ENCODE measurements at regions not wholly inside any gene's neighbourhood (a gene's known extent, or its start where the extent isn't known, plus 50 kb on each side); places are given as distances from the start of the nearest gene placed in this dataset.

DNA sequence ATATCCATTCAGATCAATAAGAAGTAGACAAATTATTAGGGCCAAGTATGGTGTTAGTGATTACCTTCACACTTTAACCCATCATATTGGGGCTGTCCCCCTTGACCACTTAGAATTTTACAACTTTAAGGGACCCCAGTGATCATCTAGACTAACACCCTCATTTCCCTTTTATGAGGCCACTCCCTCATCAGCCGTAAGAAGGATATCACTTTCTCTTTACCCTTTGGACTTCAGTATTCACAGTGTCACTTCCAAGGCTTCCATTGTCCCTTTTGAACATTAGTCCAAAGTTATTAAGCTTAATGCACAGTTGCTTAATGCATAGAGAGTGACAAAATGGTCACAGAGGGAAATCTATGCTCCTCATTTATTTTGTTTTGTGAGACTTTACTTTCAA, 172.4 kb upstream of the MPPED2 start:
- Histone ChIP-seq H3K27me3 (ENCODE audit: control insufficient read depth in 4 of 4, insufficient read depth in 4 of 4, low read length in 3 of 4) (no peaks in the 10 kb centered on the region), H3K9ac (ENCODE audit: low read depth in 1 of 2, low read length in 2 of 2) (no peak overlapping the region), H3K4me3 (ENCODE audit: low read depth in 1 of 3, low read length in 3 of 3) (no peak overlapping the region), H3K27ac (ENCODE audit: low read depth in 1 of 2, low read length in 2 of 2) (no peak overlapping the region), H3K4me1 (ENCODE audit: control insufficient read depth in 4 of 4, insufficient read depth in 4 of 4, low read length in 3 of 4) (no peaks in the 10 kb centered on the region), H3K9me3 (ENCODE audit: control insufficient read depth in 4 of 4, low read length in 3 of 4) (peaks cover 0 to 8% (median 3%) of the 10 kb centered on the region in 4 donors), H3K36me3 (ENCODE audit: control insufficient read depth in 4 of 4, insufficient read depth in 3 of 4, low read depth in 1 of 4, low read length in 3 of 4) (no peaks in the 10 kb centered on the region)
- DNase-seq (ENCODE audit: low spot score), result no peak
- TF ChIP-seq, protein P1, sequence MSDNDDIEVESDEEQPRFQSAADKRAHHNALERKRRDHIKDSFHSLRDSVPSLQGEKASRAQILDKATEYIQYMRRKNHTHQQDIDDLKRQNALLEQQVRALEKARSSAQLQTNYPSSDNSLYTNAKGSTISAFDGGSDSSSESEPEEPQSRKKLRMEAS (IDR thresholded peaks at IDR 0.05), result no peak
- TF ChIP-seq FOXA2 (IDR thresholded peaks at IDR 0.05) (no peak), TAF1 (conservative IDR thresholded peaks at IDR 0.05) (no peak), JUND (IDR thresholded peaks at IDR 0.05) (no peak), HNF4A (conservative IDR thresholded peaks at IDR 0.05) (no peak), RXRA (IDR thresholded peaks at IDR 0.05) (no peak), YY1 (IDR thresholded peaks at IDR 0.05) (no peak), GABPA (IDR thresholded peaks at IDR 0.05 in 1 of 2, conservative IDR thresholded peaks at IDR 0.05 in 1 of 2) (no peak), EGR1 (IDR thresholded peaks at IDR 0.05; ENCODE audit: low read depth in 2 of 2) (no peak), SP1 (IDR thresholded peaks at IDR 0.05) (no peak), HNF4G (IDR thresholded peaks at IDR 0.05) (no peak), RAD21 (IDR thresholded peaks at IDR 0.05) (no peak), NR2F2 (IDR thresholded peaks at IDR 0.05) (no peak), FOXA1 (IDR thresholded peaks at IDR 0.05) (no peak)
- TF ChIP-seq, protein P2, sequence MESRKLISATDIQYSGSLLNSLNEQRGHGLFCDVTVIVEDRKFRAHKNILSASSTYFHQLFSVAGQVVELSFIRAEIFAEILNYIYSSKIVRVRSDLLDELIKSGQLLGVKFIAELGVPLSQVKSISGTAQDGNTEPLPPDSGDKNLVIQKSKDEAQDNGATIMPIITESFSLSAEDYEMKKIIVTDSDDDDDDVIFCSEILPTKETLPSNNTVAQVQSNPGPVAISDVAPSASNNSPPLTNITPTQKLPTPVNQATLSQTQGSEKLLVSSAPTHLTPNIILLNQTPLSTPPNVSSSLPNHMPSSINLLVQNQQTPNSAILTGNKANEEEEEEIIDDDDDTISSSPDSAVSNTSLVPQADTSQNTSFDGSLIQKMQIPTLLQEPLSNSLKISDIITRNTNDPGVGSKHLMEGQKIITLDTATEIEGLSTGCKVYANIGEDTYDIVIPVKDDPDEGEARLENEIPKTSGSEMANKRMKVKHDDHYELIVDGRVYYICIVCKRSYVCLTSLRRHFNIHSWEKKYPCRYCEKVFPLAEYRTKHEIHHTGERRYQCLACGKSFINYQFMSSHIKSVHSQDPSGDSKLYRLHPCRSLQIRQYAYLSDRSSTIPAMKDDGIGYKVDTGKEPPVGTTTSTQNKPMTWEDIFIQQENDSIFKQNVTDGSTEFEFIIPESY (IDR thresholded peaks at IDR 0.05), result no peak
- TF ChIP-seq, protein P3, sequence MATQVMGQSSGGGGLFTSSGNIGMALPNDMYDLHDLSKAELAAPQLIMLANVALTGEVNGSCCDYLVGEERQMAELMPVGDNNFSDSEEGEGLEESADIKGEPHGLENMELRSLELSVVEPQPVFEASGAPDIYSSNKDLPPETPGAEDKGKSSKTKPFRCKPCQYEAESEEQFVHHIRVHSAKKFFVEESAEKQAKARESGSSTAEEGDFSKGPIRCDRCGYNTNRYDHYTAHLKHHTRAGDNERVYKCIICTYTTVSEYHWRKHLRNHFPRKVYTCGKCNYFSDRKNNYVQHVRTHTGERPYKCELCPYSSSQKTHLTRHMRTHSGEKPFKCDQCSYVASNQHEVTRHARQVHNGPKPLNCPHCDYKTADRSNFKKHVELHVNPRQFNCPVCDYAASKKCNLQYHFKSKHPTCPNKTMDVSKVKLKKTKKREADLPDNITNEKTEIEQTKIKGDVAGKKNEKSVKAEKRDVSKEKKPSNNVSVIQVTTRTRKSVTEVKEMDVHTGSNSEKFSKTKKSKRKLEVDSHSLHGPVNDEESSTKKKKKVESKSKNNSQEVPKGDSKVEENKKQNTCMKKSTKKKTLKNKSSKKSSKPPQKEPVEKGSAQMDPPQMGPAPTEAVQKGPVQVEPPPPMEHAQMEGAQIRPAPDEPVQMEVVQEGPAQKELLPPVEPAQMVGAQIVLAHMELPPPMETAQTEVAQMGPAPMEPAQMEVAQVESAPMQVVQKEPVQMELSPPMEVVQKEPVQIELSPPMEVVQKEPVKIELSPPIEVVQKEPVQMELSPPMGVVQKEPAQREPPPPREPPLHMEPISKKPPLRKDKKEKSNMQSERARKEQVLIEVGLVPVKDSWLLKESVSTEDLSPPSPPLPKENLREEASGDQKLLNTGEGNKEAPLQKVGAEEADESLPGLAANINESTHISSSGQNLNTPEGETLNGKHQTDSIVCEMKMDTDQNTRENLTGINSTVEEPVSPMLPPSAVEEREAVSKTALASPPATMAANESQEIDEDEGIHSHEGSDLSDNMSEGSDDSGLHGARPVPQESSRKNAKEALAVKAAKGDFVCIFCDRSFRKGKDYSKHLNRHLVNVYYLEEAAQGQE (IDR thresholded peaks at IDR 0.05), result no peak
- TF ChIP-seq, protein P4, sequence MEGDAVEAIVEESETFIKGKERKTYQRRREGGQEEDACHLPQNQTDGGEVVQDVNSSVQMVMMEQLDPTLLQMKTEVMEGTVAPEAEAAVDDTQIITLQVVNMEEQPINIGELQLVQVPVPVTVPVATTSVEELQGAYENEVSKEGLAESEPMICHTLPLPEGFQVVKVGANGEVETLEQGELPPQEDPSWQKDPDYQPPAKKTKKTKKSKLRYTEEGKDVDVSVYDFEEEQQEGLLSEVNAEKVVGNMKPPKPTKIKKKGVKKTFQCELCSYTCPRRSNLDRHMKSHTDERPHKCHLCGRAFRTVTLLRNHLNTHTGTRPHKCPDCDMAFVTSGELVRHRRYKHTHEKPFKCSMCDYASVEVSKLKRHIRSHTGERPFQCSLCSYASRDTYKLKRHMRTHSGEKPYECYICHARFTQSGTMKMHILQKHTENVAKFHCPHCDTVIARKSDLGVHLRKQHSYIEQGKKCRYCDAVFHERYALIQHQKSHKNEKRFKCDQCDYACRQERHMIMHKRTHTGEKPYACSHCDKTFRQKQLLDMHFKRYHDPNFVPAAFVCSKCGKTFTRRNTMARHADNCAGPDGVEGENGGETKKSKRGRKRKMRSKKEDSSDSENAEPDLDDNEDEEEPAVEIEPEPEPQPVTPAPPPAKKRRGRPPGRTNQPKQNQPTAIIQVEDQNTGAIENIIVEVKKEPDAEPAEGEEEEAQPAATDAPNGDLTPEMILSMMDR (IDR thresholded peaks at IDR 0.05; ENCODE audit: low read depth, low read length, missing input control), result no peak
- TF ChIP-seq, protein P5, sequence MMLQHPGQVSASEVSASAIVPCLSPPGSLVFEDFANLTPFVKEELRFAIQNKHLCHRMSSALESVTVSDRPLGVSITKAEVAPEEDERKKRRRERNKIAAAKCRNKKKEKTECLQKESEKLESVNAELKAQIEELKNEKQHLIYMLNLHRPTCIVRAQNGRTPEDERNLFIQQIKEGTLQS (IDR thresholded peaks at IDR 0.05), result no peak
- 21% methylated on average over 1 of the region's 1 CpG for WGBS

Measured in liver (tissue), 8 donors.